Cardiac muscle cell (in vitro differentiated cells and primary cell): ENCODE measurements at regions not wholly inside any gene's neighbourhood (a gene's known extent, or its start where the extent isn't known, plus 50 kb on each side); places are given as distances from the start of the nearest gene placed in this dataset.

Source experiments
- DNase-seq, 2 donors: peaks; one replicate each; pipeline versions ENCODE4 v3.0.0 to v3.0.0-alpha.2; 2010 to 2017; ENCODE audit warnings: low read depth in 1 of 2, low spot score in 1 of 2
- H3K27ac ChIP-seq: fragments of 200-600 bp; sonication (generic); 2 replicates; pipeline ENCODE4 v1.5.1; 2016
- H3K27me3 ChIP-seq: fragments of 200-600 bp; sonication (generic); 2 replicates; pipeline ENCODE4 v1.6.0; 2016; ENCODE audit warnings: control low read depth
- H3K36me3 ChIP-seq: fragments of 200-600 bp; sonication (generic); 2 replicates; pipeline ENCODE4 v1.5.1; 2016; ENCODE audit warnings: control low read depth
- H3K4me1 ChIP-seq: fragments of 200-600 bp; sonication (generic); 2 replicates; pipeline ENCODE4 v1.8.1; 2017; ENCODE audit warnings: low read depth, mild to moderate bottlenecking, mixed run types
- H3K4me3 ChIP-seq: fragments of 200-600 bp; sonication (generic); 2 replicates; pipeline ENCODE4 v1.5.1; 2016; ENCODE audit warnings: mild to moderate bottlenecking
- H3K9me3 ChIP-seq: fragments of 200-600 bp; sonication (generic); 2 replicates; pipeline ENCODE4 v1.5.1; 2017; ENCODE audit warnings: low read depth, mild to moderate bottlenecking, control low read depth
- CTCF ChIP-seq: IDR thresholded peaks from 2 replicates; pipeline ENCODE4 v1.5.1; 2012; ENCODE audit warnings: low read depth, mild to moderate bottlenecking, low read length

GRCh38 chr3:10632125-10632524 lies 126.7 kb upstream of the ATP2B2 start:
- no peak overlapping the region for H3K27ac ChIP-seq
- no peaks in the 10 kb centered on the region for H3K27me3 ChIP-seq
- H3K36me3 ChIP-seq = no peaks in the 10 kb centered on the region
- no peak overlapping the region for H3K4me3 ChIP-seq
- H3K9me3 ChIP-seq = no peaks in the 10 kb centered on the region
- DNase-seq = no peak
- no peak for TF ChIP-seq CTCF
- no peaks in the 10 kb centered on the region for H3K4me1 ChIP-seq

GRCh38 chr3:10632741-10633140 lies 127.4 kb upstream of the ATP2B2 start:
- Histone ChIP-seq H3K36me3 (no peaks in the 10 kb centered on the region), H3K9me3 (no peaks in the 10 kb centered on the region), H3K27ac (no peak overlapping the region), H3K4me3 (no peak overlapping the region), H3K27me3 (no peaks in the 10 kb centered on the region), H3K4me1 (no peaks in the 10 kb centered on the region)
- DNase-seq = no peak
- TF ChIP-seq CTCF = no peak

GRCh38 chr3:10635446-10636076 lies 130.2 kb upstream of the ATP2B2 start:
- Histone ChIP-seq H3K27ac (no peak overlapping the region), H3K4me1 (no peaks in the 10 kb centered on the region), H3K36me3 (no peaks in the 10 kb centered on the region), H3K27me3 (no peaks in the 10 kb centered on the region), H3K4me3 (no peak overlapping the region), H3K9me3 (no peaks in the 10 kb centered on the region)
- TF ChIP-seq CTCF = no peak
- no peak for DNase-seq

GRCh38 chr3:10637342-10637741 lies 132.0 kb upstream of the ATP2B2 start:
- H3K9me3 ChIP-seq = no peaks in the 10 kb centered on the region

GRCh38 chr3:10638466-10638865 lies 133.1 kb upstream of the ATP2B2 start:
- no peak for DNase-seq
- no peak for TF ChIP-seq CTCF

More at GRCh38 chr3:10637342-10637741, 132.0 kb upstream of the ATP2B2 start:
- Histone ChIP-seq H3K27ac (no peak overlapping the region), H3K4me3 (no peak overlapping the region), H3K27me3 (no peaks in the 10 kb centered on the region), H3K4me1 (no peaks in the 10 kb centered on the region), H3K36me3 (no peaks in the 10 kb centered on the region)
- no peak for TF ChIP-seq CTCF
- DNase-seq = no peak

More at GRCh38 chr3:10638466-10638865, 133.1 kb upstream of the ATP2B2 start:
- Histone ChIP-seq H3K27ac (no peak overlapping the region), H3K4me3 (no peak overlapping the region), H3K36me3 (no peaks in the 10 kb centered on the region), H3K27me3 (peaks cover 3% of the 10 kb centered on the region), H3K4me1 (no peaks in the 10 kb centered on the region), H3K9me3 (no peaks in the 10 kb centered on the region)
